PC-3 (cell line): ENCODE measurements at regions not wholly inside any gene's neighbourhood (a gene's known extent, or its start where the extent isn't known, plus 50 kb on each side); places are given as distances from the start of the nearest gene placed in this dataset.
A peak's percentile ranks its signal among the peaks of the same experiment; 100 is the strongest.

Experiments
- ATAC-seq: fragments of 200-7000 bp; cut with Tn5 transposase; 2 replicates; pipeline ENCODE4 v1.9.1; 2020; ENCODE audit warnings: mild to moderate bottlenecking, moderate library complexity
- BruUV-seq: library from RNA; stranded (reverse); fragments of 400-500 nt; replicated peaks from 2 replicates; lab custom pipeline; 2021; lab: Mats Ljungman, UMichigan
- CTCF ChIA-PET: fragments of 300-600 bp; sonication (Branson Sonifier 250); formaldehyde crosslinking; loops from one replicate; lab custom pipeline; 2022; ENCODE audit warnings: antibody characterized with exemption; lab: Charles Lee
- POLR2A ChIA-PET: fragments of 300-600 bp; sonication (Branson Sonifier 250); formaldehyde crosslinking; loops from one replicate; lab custom pipeline; 2022; ENCODE audit warnings: antibody characterized with exemption; ENCODE audit not compliant: unreplicated experiment; lab: Charles Lee
- DNase-seq: peaks from one replicate; pipeline ENCODE4 v3.0.0-alpha.2; 2015
- H2AFZ ChIP-seq: fragments of 300-600 bp; sonication (generic); 2 replicates; pipeline ENCODE4 v1.6.0; 2016; ENCODE audit warnings: antibody characterized with exemption, low read length
- H3F3A ChIP-seq: fragments of 300-600 bp; sonication (generic); one replicate; pipeline ENCODE4 v1.6.0; 2017; ENCODE audit warnings: antibody characterized with exemption, low read length, control low read depth, mild to moderate bottlenecking; ENCODE audit not compliant: unreplicated experiment
- H3K27ac ChIP-seq: fragments of 300-600 bp; sonication (generic); 2 replicates; pipeline ENCODE4 v1.5.1; 2016; ENCODE audit warnings: mild to moderate bottlenecking, low read length
- H3K27me3 ChIP-seq: fragments of 300-600 bp; sonication (generic); 2 replicates; pipeline ENCODE4 v1.6.1; 2016; ENCODE audit warnings: low read length, mixed read lengths
- H3K36me3 ChIP-seq: fragments of 300-600 bp; sonication (generic); 2 replicates; pipeline ENCODE4 v1.6.1; 2016; ENCODE audit warnings: low read depth, mixed run types, low read length, mixed read lengths
- H3K4me1 ChIP-seq: fragments of 300-600 bp; sonication (generic); 2 replicates; pipeline ENCODE4 v1.5.1; 2016; ENCODE audit warnings: low read length; ENCODE audit not compliant: insufficient read depth
- H3K4me2 ChIP-seq: fragments of 300-600 bp; sonication (generic); 2 replicates; pipeline ENCODE4 v1.6.0; 2016; ENCODE audit warnings: low read length
- H3K4me3 ChIP-seq: fragments of 300-600 bp; sonication (generic); 2 replicates; pipeline ENCODE4 v1.5.1; 2016; ENCODE audit warnings: mild to moderate bottlenecking, low read length, mixed read lengths
- H3K79me2 ChIP-seq: fragments of 300-600 bp; sonication (generic); 2 replicates; pipeline ENCODE4 v1.6.1; 2017; ENCODE audit warnings: low read length, mixed read lengths
- H3K9ac ChIP-seq: fragments of 300-600 bp; sonication (generic); 2 replicates; pipeline ENCODE4 v1.6.0; 2016; ENCODE audit warnings: mild to moderate bottlenecking, low read length
- H3K9me2 ChIP-seq: fragments of 300-600 bp; sonication (generic); replicated peaks from 2 replicates; pipeline ENCODE4 v1.6.1; 2016; ENCODE audit warnings: mixed run types, low read length, mixed read lengths
- H3K9me3 ChIP-seq: fragments of 300-600 bp; sonication (generic); 2 replicates; pipeline ENCODE4 v1.6.1; 2016; ENCODE audit warnings: low read length, mixed read lengths
- H4K20me1 ChIP-seq: fragments of 300-600 bp; sonication (generic); 2 replicates; pipeline ENCODE4 v1.6.1; 2016; ENCODE audit warnings: low read length, mixed read lengths
- EZH2 ChIP-seq: fragments of 300-600 bp; sonication (generic); IDR thresholded peaks from one replicate; pipeline ENCODE4 v1.6.1; 2017; ENCODE audit warnings: antibody characterized with exemption, mild to moderate bottlenecking, low read length; ENCODE audit not compliant: unreplicated experiment
- EZH2phosphoT487 ChIP-seq: fragments of 300-600 bp; sonication (generic); IDR thresholded peaks from 2 replicates; pipeline ENCODE4 v1.6.1; 2018; ENCODE audit warnings: mild to moderate bottlenecking, antibody characterized with exemption, low read length, borderline replicate concordance
- intact Hi-C: fragments of 100-400 bp; cut with micrococcal nuclease; formaldehyde crosslinking; loops from 2 replicates; pipeline ENCODE4 v1.9.0; 2023
- TF ChIP-seq, protein P1 (sequence below): fragments of 300-600 bp; sonication (generic); conservative IDR thresholded peaks from 2 replicates; pipeline ENCODE4 v1.5.1; 2017; ENCODE audit warnings: antibody characterized with exemption, low read depth, mild to moderate bottlenecking, low read length

GRCh38 chr3:157632075-157632474 lies 128.9 kb upstream of the VEPH1 start:
- Histone ChIP-seq H3K4me2 (no peak overlapping the region), H3K9me3 (no peaks in the 10 kb centered on the region), H3K4me1 (peaks cover 2% of the 10 kb centered on the region), H3K9ac (no peak overlapping the region), H2AFZ (no peak overlapping the region), H3K27ac (no peak overlapping the region), H3K36me3 (no peaks in the 10 kb centered on the region), H3K9me2 (no peaks in the 10 kb centered on the region), H3K4me3 (no peak overlapping the region), H4K20me1 (no peaks in the 10 kb centered on the region), H3K27me3 (no peaks in the 10 kb centered on the region), H3K79me2 (no peaks in the 10 kb centered on the region), H3F3A (no peaks in the 10 kb centered on the region)
- ATAC-seq (no peak), DNase-seq (no peak)
- POLR2A ChIA-PET = no interaction called here
- CTCF ChIA-PET = no interaction called here
- intact Hi-C loops = no loop called here
- TF ChIP-seq EZH2phosphoT487 (no peak), EZH2 (no peak)
- TF ChIP-seq, protein P1, sequence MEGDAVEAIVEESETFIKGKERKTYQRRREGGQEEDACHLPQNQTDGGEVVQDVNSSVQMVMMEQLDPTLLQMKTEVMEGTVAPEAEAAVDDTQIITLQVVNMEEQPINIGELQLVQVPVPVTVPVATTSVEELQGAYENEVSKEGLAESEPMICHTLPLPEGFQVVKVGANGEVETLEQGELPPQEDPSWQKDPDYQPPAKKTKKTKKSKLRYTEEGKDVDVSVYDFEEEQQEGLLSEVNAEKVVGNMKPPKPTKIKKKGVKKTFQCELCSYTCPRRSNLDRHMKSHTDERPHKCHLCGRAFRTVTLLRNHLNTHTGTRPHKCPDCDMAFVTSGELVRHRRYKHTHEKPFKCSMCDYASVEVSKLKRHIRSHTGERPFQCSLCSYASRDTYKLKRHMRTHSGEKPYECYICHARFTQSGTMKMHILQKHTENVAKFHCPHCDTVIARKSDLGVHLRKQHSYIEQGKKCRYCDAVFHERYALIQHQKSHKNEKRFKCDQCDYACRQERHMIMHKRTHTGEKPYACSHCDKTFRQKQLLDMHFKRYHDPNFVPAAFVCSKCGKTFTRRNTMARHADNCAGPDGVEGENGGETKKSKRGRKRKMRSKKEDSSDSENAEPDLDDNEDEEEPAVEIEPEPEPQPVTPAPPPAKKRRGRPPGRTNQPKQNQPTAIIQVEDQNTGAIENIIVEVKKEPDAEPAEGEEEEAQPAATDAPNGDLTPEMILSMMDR = no peak
- BruUV-seq = no TSS peak

- no peaks in the 10 kb centered on the region for H3F3A ChIP-seq
- H3K27ac ChIP-seq = no peak overlapping the region
- intact Hi-C loops = no loop called here
- no peak overlapping the region for H3K9ac ChIP-seq
- no peaks in the 10 kb centered on the region for H3K79me2 ChIP-seq
- CTCF ChIA-PET = interaction anchor here (0.5 kb wide), 1 partner anchor 283 kb away, joined by 3 read pairs; no protein-coding TSS in a partner anchor
- H3K4me1 ChIP-seq = peaks cover 7% of the 10 kb centered on the region
- no peaks in the 10 kb centered on the region for H3K9me2 ChIP-seq
- POLR2A ChIA-PET = no interaction called here
- no peak for ATAC-seq
- H3K9me3 ChIP-seq = no peaks in the 10 kb centered on the region
- no peak for DNase-seq
- no peaks in the 10 kb centered on the region for H3K27me3 ChIP-seq
- BruUV-seq = no TSS peak
- no peak overlapping the region for H2AFZ ChIP-seq
- no peaks in the 10 kb centered on the region for H3K36me3 ChIP-seq
- no peak overlapping the region for H3K4me2 ChIP-seq
- no peaks in the 10 kb centered on the region for H4K20me1 ChIP-seq
- TF ChIP-seq, protein P1 = no peak
- TF ChIP-seq EZH2phosphoT487 (no peak), EZH2 (no peak)
- H3K4me3 ChIP-seq = no peak overlapping the region
Observed at GRCh38 chr3:157631478-157631877, 128.3 kb upstream of the VEPH1 start.

- no TSS peak for BruUV-seq
- TF ChIP-seq EZH2 (no peak), EZH2phosphoT487 (no peak)
- TF ChIP-seq, protein P1 = no peak
- no peak overlapping the region for H2AFZ ChIP-seq
- no peak overlapping the region for H3K9ac ChIP-seq
- no peak overlapping the region for H3K4me2 ChIP-seq
- H3K9me2 ChIP-seq = no peaks in the 10 kb centered on the region
- ChIA-PET CTCF (no interaction called here), POLR2A (no interaction called here)
- DNase-seq = peak; percentile 74
- peak; percentile 15; the same call in 1 of the 2 replicates for ATAC-seq
- no peaks in the 10 kb centered on the region for H3K36me3 ChIP-seq
- H3K27ac ChIP-seq = no peak overlapping the region
- H3K79me2 ChIP-seq = no peaks in the 10 kb centered on the region
- no peaks in the 10 kb centered on the region for H3F3A ChIP-seq
- peaks cover 13% of the 10 kb centered on the region for H3K4me1 ChIP-seq
- no peak overlapping the region for H3K4me3 ChIP-seq
- no peaks in the 10 kb centered on the region for H3K27me3 ChIP-seq
- H3K9me3 ChIP-seq = no peaks in the 10 kb centered on the region
- intact Hi-C loops = no loop called here
- H4K20me1 ChIP-seq = no peaks in the 10 kb centered on the region
Observed at GRCh38 chr3:157626817-157627216, 123.6 kb upstream of the VEPH1 start.
